Gastrocnemius medialis (tissue), 4 donors: ENCODE measurements at regions not wholly inside any gene's neighbourhood (a gene's known extent, or its start where the extent isn't known, plus 50 kb on each side); places are given as distances from the start of the nearest gene placed in this dataset.

Experiments used
- ATAC-seq, 2 donors: fragments of 150-250 bp; one replicate each; pipeline ENCODE4 v1.9.1; 2016
- DNase-seq, 2 donors: peaks; one replicate each; pipeline ENCODE4 v3.0.0-alpha.2; 2019
- H3K27ac ChIP-seq, 4 donors: fragments of 200-600 bp; sonication (generic); 1 replicate in 1 of 4; 2 replicates in 3 of 4; pipeline ENCODE4 v1.5.1; 2016 to 2018; ENCODE audit warnings: mild to moderate bottlenecking in 2 of 4, moderate library complexity in 1 of 4
- H3K27me3 ChIP-seq, 3 donors: fragments of 200-600 bp; sonication (generic) in 2 of 3; 1 replicate in 1 of 3; 2 replicates in 2 of 3; pipeline versions ENCODE4 v1.5.1 to v1.6.0; 2016 to 2019; ENCODE audit warnings: mild to moderate bottlenecking in 1 of 3, moderate library complexity in 1 of 3
- H3K36me3 ChIP-seq, 2 donors: fragments of 200-600 bp; sonication (generic) in 1 of 2; one replicate each; pipeline ENCODE4 v1.5.1; 2017 to 2018
- H3K4me1 ChIP-seq, 2 donors: fragments of 200-600 bp; sonication (generic) in 1 of 2; one replicate each; pipeline ENCODE4 v1.5.1; 2016 to 2017; ENCODE audit warnings: mild to moderate bottlenecking in 2 of 2
- H3K4me3 ChIP-seq, 4 donors: fragments of 200-600 bp; sonication (generic) in 3 of 4; 1 replicate in 1 of 4; 2 replicates in 3 of 4; pipeline ENCODE4 v1.5.1; 2016 to 2019; ENCODE audit warnings: mild to moderate bottlenecking in 2 of 4
- H3K9me3 ChIP-seq, 3 donors: fragments of 200-600 bp; sonication (generic) in 2 of 3; 1 replicate in 1 of 3; 2 replicates in 2 of 3; pipeline ENCODE4 v1.5.1; 2016 to 2019
- CTCF ChIP-seq, 5 experiments: fragments of 450-650 bp in 3 of 5; fragments of 200-600 bp in 2 of 5; sonication (generic) in 2 of 5; IDR thresholded peaks in 4 of 5; conservative IDR thresholded peaks in 1 of 5; 1 replicate in 4 of 5; 2 replicates in 1 of 5; pipeline ENCODE4 v1.5.1; 2016 to 2019; ENCODE audit warnings: antibody characterized with exemption in 5 of 5, mild to moderate bottlenecking in 3 of 5, moderate library complexity in 3 of 5
- POLR2A ChIP-seq, 2 donors: fragments of 450-650 bp; IDR thresholded peaks; one replicate each; pipeline ENCODE4 v1.6.1; 2017; ENCODE audit warnings: antibody characterized with exemption in 2 of 2, mild to moderate bottlenecking in 2 of 2, moderate library complexity in 2 of 2
- in situ Hi-C, 4 donors: fragments of 200-750 bp; cut with MboI; loops; one replicate each; pipeline versions ENCODE4 v1.15.0 to v1.8.0; 2017; ENCODE audit warnings: low sequenced_read_pairs in 4 of 4
- intact Hi-C: fragments of 100-400 bp; cut with DNase I; formaldehyde crosslinking; loops from one replicate; pipeline ENCODE4 v1.15.1; 2023; ENCODE audit warnings: low total_unique reads

- no peak for DNase-seq
- Histone ChIP-seq H3K27ac (no peak overlapping the region), H3K4me3 (no peak overlapping the region), H3K36me3 (no peaks in the 10 kb centered on the region), H3K9me3 (no peaks in the 10 kb centered on the region), H3K4me1 (no peaks in the 10 kb centered on the region), H3K27me3 (no peaks in the 10 kb centered on the region)
- in situ Hi-C loops (no loop called here), intact Hi-C loops (no loop called here)
- no peak for ATAC-seq
- TF ChIP-seq POLR2A (IDR thresholded peaks at IDR 0.05) = no peak
- no peak for TF ChIP-seq CTCF (IDR thresholded peaks at IDR 0.05 in 4 of 5, conservative IDR thresholded peaks at IDR 0.05 in 1 of 5)
These were observed 184.6 kb upstream of the NAV3 start for GRCh38 chr12:77645966-77646598.

DNA sequence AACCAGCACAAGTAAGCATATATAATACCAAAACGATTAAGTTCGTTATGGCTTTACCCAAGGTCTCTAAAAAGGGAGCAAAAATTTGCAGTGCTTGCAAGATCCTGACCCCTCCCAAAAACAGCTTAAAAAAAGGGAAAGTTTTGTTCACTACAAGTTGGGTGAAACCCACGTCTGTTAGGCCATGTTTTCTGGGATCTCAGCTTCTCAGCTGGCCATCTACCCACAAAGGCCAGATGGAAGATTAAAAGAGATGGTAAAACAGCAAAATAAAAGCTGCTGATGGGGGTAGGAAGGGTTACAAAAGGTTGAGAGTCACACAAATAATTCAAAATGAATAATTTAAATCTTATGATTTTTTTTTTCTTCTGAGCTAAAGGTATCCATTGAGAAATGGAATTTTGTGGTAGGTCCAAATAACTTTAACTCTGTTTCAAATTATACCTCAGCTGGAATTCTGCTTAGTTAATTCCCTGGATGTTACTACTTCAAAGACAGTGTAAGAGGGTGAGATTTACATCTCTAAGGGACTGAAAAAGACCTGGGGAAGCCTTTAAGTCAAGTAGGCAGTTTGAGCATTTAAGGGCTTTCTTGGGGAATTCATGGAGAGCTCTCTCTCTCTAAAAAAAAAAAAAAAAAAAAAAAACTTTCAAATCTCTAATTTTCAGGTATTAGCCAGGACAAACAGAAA, 185.6 kb upstream of the NAV3 start:
- in situ Hi-C loops = no loop called here
- H3K4me3 ChIP-seq = no peak overlapping the region
- no peaks in the 10 kb centered on the region for H3K27me3 ChIP-seq
- H3K36me3 ChIP-seq = no peaks in the 10 kb centered on the region
- no peaks in the 10 kb centered on the region for H3K4me1 ChIP-seq
- intact Hi-C loops = no loop called here
- DNase-seq (no peak), ATAC-seq (no peak)
- H3K27ac ChIP-seq = no peak overlapping the region
- TF ChIP-seq CTCF (IDR thresholded peaks at IDR 0.05 in 4 of 5, conservative IDR thresholded peaks at IDR 0.05 in 1 of 5) (no peak), POLR2A (IDR thresholded peaks at IDR 0.05) (no peak)
- H3K9me3 ChIP-seq = no peaks in the 10 kb centered on the region

DNA sequence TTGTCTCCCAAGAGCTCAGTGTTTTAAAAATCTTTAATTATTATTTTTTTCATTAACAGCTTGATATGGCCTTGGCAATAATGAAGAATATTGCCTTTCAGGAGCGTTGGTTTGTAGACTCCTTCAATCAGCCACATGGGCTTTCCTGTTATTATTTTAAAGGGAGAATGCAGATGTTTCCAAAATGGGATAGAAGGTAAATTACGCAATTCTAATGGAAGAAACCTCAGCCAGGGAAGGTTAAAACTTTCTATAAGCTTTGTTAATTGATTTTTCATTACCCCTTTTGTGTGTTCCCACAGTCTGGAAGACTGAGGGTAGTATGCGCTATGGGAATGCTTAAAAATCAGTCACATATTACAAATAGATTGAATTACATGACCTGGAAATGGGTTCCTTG, 188.4 kb upstream of the NAV3 start:
- TF ChIP-seq CTCF (IDR thresholded peaks at IDR 0.05 in 4 of 5, conservative IDR thresholded peaks at IDR 0.05 in 1 of 5) = no peak
- TF ChIP-seq POLR2A (IDR thresholded peaks at IDR 0.05) = no peak
- in situ Hi-C loops = no loop called here
- no peaks in the 10 kb centered on the region for H3K27me3 ChIP-seq
- H3K36me3 ChIP-seq = no peaks in the 10 kb centered on the region
- ATAC-seq = no peak
- H3K4me1 ChIP-seq = no peaks in the 10 kb centered on the region
- H3K27ac ChIP-seq = no peak overlapping the region
- no peak for DNase-seq
- intact Hi-C loops = no loop called here
- H3K4me3 ChIP-seq = no peak overlapping the region
- H3K9me3 ChIP-seq = no peaks in the 10 kb centered on the region

DNA sequence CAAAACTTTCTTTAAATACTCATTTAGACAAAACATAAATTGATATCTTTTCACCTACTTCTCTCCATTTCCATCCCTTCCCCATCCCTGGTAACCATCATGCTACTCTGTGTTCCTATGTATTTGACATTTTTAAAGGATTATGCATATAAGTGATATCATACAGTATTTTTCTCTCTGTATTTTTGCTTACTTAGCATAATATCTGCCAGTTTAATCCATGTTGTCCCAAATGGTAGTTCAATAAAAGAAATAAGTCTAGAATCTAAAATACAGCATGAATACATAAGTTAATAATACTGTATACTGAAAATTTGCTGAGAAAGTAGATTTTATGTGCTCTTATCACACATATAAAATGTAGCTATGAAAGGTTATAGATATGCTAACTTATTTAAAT, 190.3 kb upstream of the NAV3 start:
- DNase-seq (no peak), ATAC-seq (no peak)
- intact Hi-C loops = no loop called here
- in situ Hi-C loops = no loop called here
- no peaks in the 10 kb centered on the region for H3K4me1 ChIP-seq
- no peak overlapping the region for H3K27ac ChIP-seq
- TF ChIP-seq POLR2A (IDR thresholded peaks at IDR 0.05) = no peak
- TF ChIP-seq CTCF (IDR thresholded peaks at IDR 0.05 in 4 of 5, conservative IDR thresholded peaks at IDR 0.05 in 1 of 5) = no peak
- H3K27me3 ChIP-seq = no peaks in the 10 kb centered on the region
- no peak overlapping the region for H3K4me3 ChIP-seq
- no peaks in the 10 kb centered on the region for H3K36me3 ChIP-seq
- H3K9me3 ChIP-seq = no peaks in the 10 kb centered on the region
